GM12878 (cell line): ENCODE measurements at regions not wholly inside any gene's neighbourhood (a gene's known extent, or its start where the extent isn't known, plus 50 kb on each side); places are given as distances from the start of the nearest gene placed in this dataset.

Source experiments
- ATAC-seq: fragments of 200-7000 bp; cut with Tn5 transposase; 3 replicates; pipeline ENCODE4 v1.9.1; 2020; ENCODE audit warnings: mild to moderate bottlenecking, moderate library complexity
- BruUV-seq: library from RNA; stranded (reverse); fragments of 400-500 nt; replicated peaks from 2 replicates; lab custom pipeline; 2021; lab: Mats Ljungman, UMichigan
- CTCF ChIA-PET: fragments of 300-600 bp; sonication (Branson Sonifier 250); formaldehyde crosslinking; extraction: SDS; loops from one replicate; lab custom pipeline; 2021; ENCODE audit warnings: inconsistent platforms; lab: Yijun Ruan, JAX
- POLR2A ChIA-PET: fragments of 350-600 bp; formaldehyde crosslinking; extraction: SDS; loops from one replicate; lab custom pipeline; 2021; ENCODE audit warnings: inconsistent platforms; lab: Charles Lee
- RAD21 ChIA-PET: fragments of 300-600 bp; sonication (Branson Sonifier 250); formaldehyde crosslinking; loops from one replicate; lab custom pipeline; 2023; ENCODE audit warnings: antibody characterized with exemption; ENCODE audit not compliant: unreplicated experiment; lab: Charles Lee
- SMC1A ChIA-PET: fragments of 300-600 bp; sonication (Branson Sonifier 250); formaldehyde crosslinking; loops from one replicate; lab custom pipeline; 2023; ENCODE audit not compliant: unreplicated experiment, uncharacterized antibody; lab: Charles Lee
- DNase-seq: peaks from one replicate; pipeline ENCODE4 v3.0.0-alpha.2; 2011; ENCODE audit warnings: low read depth, low spot score
- FAIRE-seq: peaks from 3 replicates; lab custom pipeline; 2011; peaks lifted over from hg19 to GRCh38; lab: Jason Lieb, UNC
- H2AFZ ChIP-seq: 2 replicates; pipeline ENCODE4 v1.6.0; 2011; ENCODE audit warnings: low read depth, low read length, control low read depth; ENCODE audit not compliant: control insufficient read depth
- H3K27ac ChIP-seq: 2 replicates; pipeline ENCODE4 v1.5.1; 2011; ENCODE audit warnings: control low read depth; ENCODE audit not compliant: control insufficient read depth, insufficient read depth
- H3K27me3 ChIP-seq, 2 experiments: replicated peaks in 1 of 2; 2 replicates each; pipeline versions ENCODE4 v1.6.0 to v1.6.1; 2011; ENCODE audit warnings: low read length in 1 of 2; ENCODE audit not compliant: control insufficient read depth in 2 of 2, insufficient read depth in 2 of 2
- H3K36me3 ChIP-seq, 2 experiments: 2 replicates each; pipeline ENCODE4 v1.5.1; 2011; ENCODE audit warnings: low read length in 1 of 2; ENCODE audit not compliant: control insufficient read depth in 2 of 2, insufficient read depth in 2 of 2
- H3K4me1 ChIP-seq: 2 replicates; pipeline ENCODE4 v1.6.1; 2011; ENCODE audit warnings: mild to moderate bottlenecking, low read length, moderate library complexity, mixed read lengths; ENCODE audit not compliant: control insufficient read depth, insufficient read depth
- H3K4me2 ChIP-seq: 2 replicates; pipeline ENCODE4 v1.6.0; 2011; ENCODE audit warnings: control low read depth; ENCODE audit not compliant: control insufficient read depth, insufficient read depth
- H3K4me3 ChIP-seq: fragments of 200-600 bp; sonication (generic); 2 replicates; pipeline ENCODE4 v1.5.1; 2016
- H3K79me2 ChIP-seq: 2 replicates; pipeline ENCODE4 v1.6.0; 2011; ENCODE audit warnings: low read length; ENCODE audit not compliant: control insufficient read depth, insufficient read depth
- H3K9ac ChIP-seq: 2 replicates; pipeline ENCODE4 v1.8.0; 2011; ENCODE audit warnings: low read length, control low read depth, mixed read lengths; ENCODE audit not compliant: control insufficient read depth, insufficient read depth
- H3K9me3 ChIP-seq: replicated peaks from 3 replicates; pipeline ENCODE4 v1.5.1; 2011; ENCODE audit warnings: mild to moderate bottlenecking, low read length; ENCODE audit not compliant: control insufficient read depth, insufficient read depth
- H4K20me1 ChIP-seq: 2 replicates; pipeline ENCODE4 v1.6.0; 2011; ENCODE audit not compliant: control insufficient read depth, insufficient read depth
- ATF2 ChIP-seq: IDR thresholded peaks from 2 replicates; pipeline ENCODE4 v1.6.1; 2012; ENCODE audit warnings: low read length, inconsistent platforms
- DPF2 ChIP-seq: fragments of 450-650 bp; IDR thresholded peaks from 2 replicates; pipeline ENCODE4 v1.6.1; 2017; ENCODE audit warnings: mild to moderate bottlenecking
- ELK1 ChIP-seq: IDR thresholded peaks from 2 replicates; pipeline ENCODE4 v1.6.1; 2012; ENCODE audit warnings: low read depth, low read length, improper control_type of control experiment
- HCFC1 ChIP-seq: fragments of 150-350 bp; IDR thresholded peaks from 2 replicates; pipeline ENCODE4 v1.6.1; 2014; ENCODE audit warnings: low read length
- IKZF2 ChIP-seq, 2 experiments: fragments of 450-650 bp; IDR thresholded peaks; 2 replicates each; pipeline ENCODE4 v1.6.1; 2017; ENCODE audit warnings: mild to moderate bottlenecking in 2 of 2, moderate library complexity in 2 of 2
- NBN ChIP-seq: fragments of 450-650 bp; IDR thresholded peaks from 2 replicates; pipeline ENCODE4 v1.6.1; 2016
- RCOR1 ChIP-seq: conservative IDR thresholded peaks from 2 replicates; pipeline ENCODE4 v1.6.1; 2012; ENCODE audit warnings: low read depth, low read length, improper control_type of control experiment
- RELB ChIP-seq: fragments of 450-650 bp; IDR thresholded peaks from 2 replicates; pipeline ENCODE4 v1.6.1; 2017; ENCODE audit warnings: low read depth, mild to moderate bottlenecking, moderate library complexity
- SMC3 ChIP-seq: IDR thresholded peaks from 2 replicates; pipeline ENCODE4 v1.6.1; 2011; ENCODE audit warnings: low read length, improper control_type of control experiment, borderline replicate concordance
- SPI1 ChIP-seq: IDR thresholded peaks from 2 replicates; pipeline ENCODE4 v1.6.1; 2011; ENCODE audit warnings: low read depth, mild to moderate bottlenecking, low read length, moderate library complexity, borderline replicate concordance; ENCODE audit not compliant: insufficient read depth
- SREBF2 ChIP-seq: IDR thresholded peaks from 2 replicates; pipeline ENCODE4 v1.6.1; 2012; ENCODE audit warnings: mild to moderate bottlenecking, low read length
- WGBS: methylation state at CpG from one replicate; pipeline ENCODE4 v1.1.6; 2016; ENCODE audit warnings: low lambda C conversion rate; ENCODE audit not compliant: insufficient replicate concordance, insufficient coverage; ENCODE audit errors: missing lambda C conversion rate; 5-methylcytosine and 5-hydroxymethylcytosine counted together
- in situ Hi-C: fragments of 300-500 bp; cut with MboI; formaldehyde crosslinking; loops from 9 replicates; pipeline ENCODE4 v1.14.3; 2018; ENCODE audit warnings: mixed read lengths
- intact Hi-C: fragments of 100-400 bp; cut with micrococcal nuclease; formaldehyde crosslinking; loops from one replicate; pipeline ENCODE4 v1.14.2; 2022; ENCODE audit not compliant: unreplicated experiment

- intact Hi-C loops = no loop called here
- no TSS peak for BruUV-seq
- 0% methylated on average over 3 of the region's 3 CpGs for WGBS
- H3K4me2 ChIP-seq = no peak overlapping the region
- no peak overlapping the region for H3K4me3 ChIP-seq
- DNase-seq (no peak), ATAC-seq (peak; percentile 45), FAIRE-seq (no peak)
- H3K27ac ChIP-seq = no peak overlapping the region
- no peaks in the 10 kb centered on the region for H3K36me3 ChIP-seq
- no peaks in the 10 kb centered on the region for H3K27me3 ChIP-seq
- ChIA-PET CTCF (no interaction called here), RAD21 (interaction anchor here (0.9 kb wide), 1 partner anchor 101 kb away, joined by 3 read pairs; no protein-coding TSS in a partner anchor), SMC1A (interaction anchor here (0.6 kb wide), 1 partner anchor 38 kb away, joined by 3 read pairs; no protein-coding TSS in a partner anchor), POLR2A (no interaction called here)
- H3K9ac ChIP-seq = no peak overlapping the region
- no peaks in the 10 kb centered on the region for H4K20me1 ChIP-seq
- no peaks in the 10 kb centered on the region for H3K79me2 ChIP-seq
- TF ChIP-seq NBN (no peak), SREBF2 (no peak), ELK1 (no peak)
- no peaks in the 10 kb centered on the region for H3K9me3 ChIP-seq
- in situ Hi-C loops = no loop called here
- no peaks in the 10 kb centered on the region for H3K4me1 ChIP-seq
- no peak overlapping the region for H2AFZ ChIP-seq
These were observed 113.3 kb upstream of the TBX18 start for GRCh38 chr6:84877515-84878210.

- 0% methylated on average over 2 of the region's 2 CpGs for WGBS
- no TSS peak for BruUV-seq
- no peaks in the 10 kb centered on the region for H3K4me1 ChIP-seq
- intact Hi-C loops (no loop called here), in situ Hi-C loops (no loop called here)
- no peaks in the 10 kb centered on the region for H3K36me3 ChIP-seq
- no peak overlapping the region for H3K9ac ChIP-seq
- no peak for DNase-seq
- H3K79me2 ChIP-seq = no peaks in the 10 kb centered on the region
- FAIRE-seq = no peak
- ChIA-PET RAD21 (interaction anchor here (0.9 kb wide), 1 partner anchor 100 kb away, joined by 3 read pairs; no protein-coding TSS in a partner anchor), CTCF (no interaction called here), SMC1A (interaction anchor here (0.6 to 0.7 kb wide), 2 partner anchors 23 to 39 kb away, joined by 3 to 4 read pairs; no protein-coding TSS in a partner anchor), POLR2A (no interaction called here)
- ATAC-seq = no peak
- no peak overlapping the region for H3K4me2 ChIP-seq
- no peak overlapping the region for H3K27ac ChIP-seq
- no peak overlapping the region for H2AFZ ChIP-seq
- H3K4me3 ChIP-seq = no peak overlapping the region
- H3K27me3 ChIP-seq = no peaks in the 10 kb centered on the region
- no peaks in the 10 kb centered on the region for H4K20me1 ChIP-seq
- no peaks in the 10 kb centered on the region for H3K9me3 ChIP-seq
- no peak for TF ChIP-seq HCFC1
- no peak for TF ChIP-seq SMC3
- no peak for TF ChIP-seq ATF2
- TF ChIP-seq SPI1 = no peak
- TF ChIP-seq IKZF2 (IDR thresholded peaks at IDR 0.05) = no peak
- TF ChIP-seq DPF2 = no peak
- no peak for TF ChIP-seq RELB
- TF ChIP-seq RCOR1 = no peak
These were observed 112.5 kb upstream of the TBX18 start for GRCh38 chr6:84876723-84877514.
